ENCODE measurements at regions not wholly inside any gene's neighbourhood (a gene's known extent, or its start where the extent isn't known, plus 50 kb on each side); places are given as distances from the start of the nearest gene placed in this dataset.

DNA sequence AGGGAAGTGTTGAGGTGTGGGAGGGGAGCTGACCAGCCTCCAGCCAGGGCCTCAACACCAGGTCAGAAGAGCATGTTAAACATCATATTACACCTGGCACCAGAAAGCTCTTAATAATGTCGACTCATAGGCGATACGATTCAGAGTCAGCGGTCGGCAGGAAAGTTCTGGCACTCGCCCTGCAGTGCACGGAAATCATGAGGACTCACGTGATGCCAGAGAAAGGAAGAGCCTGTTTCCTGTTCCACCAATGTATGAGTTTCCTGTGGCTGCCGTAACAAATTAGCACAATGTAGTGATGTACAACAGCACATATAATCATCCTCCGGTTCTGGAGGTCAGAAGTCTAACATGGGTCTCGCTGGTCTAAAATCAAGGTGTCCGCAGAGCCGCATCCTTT is 198.8 kb downstream of the BARX2 start:
- Mint-ChIP-seq H3K4me1 (no peaks in the 10 kb centered on the region), H3K27ac (no peak overlapping the region), H3K27me3 (no peaks in the 10 kb centered on the region), H3K36me3 (ENCODE audit: low read depth) (no peaks in the 10 kb centered on the region), H3K9me3 (peaks cover 12% of the 10 kb centered on the region), H3K4me3 (no peak overlapping the region)
- no peak for DNase-seq
- ATAC-seq = no peak

DNA sequence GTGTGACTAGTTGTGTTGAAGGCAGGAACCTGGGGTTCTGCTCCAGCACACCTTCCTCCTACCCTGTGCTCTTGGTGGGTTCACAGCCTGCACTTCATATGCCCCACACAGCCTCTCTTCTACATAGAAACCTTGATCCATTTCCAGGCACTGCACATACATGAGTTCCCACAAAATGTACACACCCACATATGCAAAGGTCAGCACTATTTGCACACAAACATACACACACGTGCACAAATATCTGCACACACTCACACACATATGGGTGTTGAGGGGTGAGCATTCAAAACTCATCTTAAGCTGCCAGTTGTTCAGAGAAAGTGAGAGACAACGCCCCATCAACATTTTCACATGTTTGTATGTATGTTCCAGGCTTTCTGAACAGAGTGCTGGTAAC is 201.0 kb downstream of the BARX2 start:
- Mint-ChIP-seq H3K27me3 (no peaks in the 10 kb centered on the region), H3K4me1 (no peaks in the 10 kb centered on the region), H3K27ac (no peak overlapping the region), H3K36me3 (ENCODE audit: low read depth) (no peaks in the 10 kb centered on the region), H3K9me3 (peaks cover 12% of the 10 kb centered on the region), H3K4me3 (no peak overlapping the region)
- DNase-seq (no peak), ATAC-seq (no peak)

DNA sequence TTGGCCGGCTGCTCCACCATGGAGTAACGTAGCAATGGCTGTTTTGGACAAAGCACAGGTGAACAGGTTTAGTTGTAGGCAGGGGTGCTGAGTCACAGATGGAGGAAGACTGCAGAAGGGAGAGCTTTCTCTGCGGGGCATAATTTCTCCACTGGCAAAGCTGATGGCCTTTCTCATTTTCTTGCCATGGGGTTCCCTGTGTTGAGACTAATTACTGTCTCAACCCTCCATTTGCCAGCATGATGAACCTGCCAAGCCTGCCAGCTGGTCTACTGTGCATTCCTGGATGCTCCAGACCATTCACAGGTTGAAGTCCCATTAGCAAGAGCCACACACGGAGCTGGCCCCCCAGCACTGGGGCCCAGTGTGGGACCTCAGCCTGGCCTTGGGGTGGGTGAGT is 202.4 kb downstream of the BARX2 start:
- Mint-ChIP-seq H3K9me3 (peaks cover 12% of the 10 kb centered on the region), H3K4me3 (no peak overlapping the region), H3K36me3 (ENCODE audit: low read depth) (no peaks in the 10 kb centered on the region), H3K27ac (no peak overlapping the region), H3K4me1 (no peaks in the 10 kb centered on the region), H3K27me3 (no peaks in the 10 kb centered on the region)
- ATAC-seq (no peak), DNase-seq (no peak)

- no peaks in the 10 kb centered on the region for H3K36me3 Mint-ChIP-seq (ENCODE audit: low read depth)
- H3K4me3 Mint-ChIP-seq = no peak overlapping the region
- H3K9me3 Mint-ChIP-seq = peaks cover 5% of the 10 kb centered on the region
- DNase-seq (no peak), ATAC-seq (peak; percentile 60)
- H3K27ac Mint-ChIP-seq = no peak overlapping the region
- no peaks in the 10 kb centered on the region for H3K27me3 Mint-ChIP-seq
- no peaks in the 10 kb centered on the region for H3K4me1 Mint-ChIP-seq
These were observed 204.6 kb downstream of the BARX2 start for GRCh38 chr11:129580278-129580677.

GRCh38 chr11:129584316-129584715 is 208.7 kb downstream of the BARX2 start:
- ATAC-seq = no peak
- H3K36me3 Mint-ChIP-seq (ENCODE audit: low read depth) = no peaks in the 10 kb centered on the region
- H3K9me3 Mint-ChIP-seq = no peaks in the 10 kb centered on the region
- H3K27me3 Mint-ChIP-seq = peaks cover 3% of the 10 kb centered on the region
- H3K4me3 Mint-ChIP-seq = no peak overlapping the region
- no peaks in the 10 kb centered on the region for H3K4me1 Mint-ChIP-seq
- no peak overlapping the region for H3K27ac Mint-ChIP-seq
- no peak for DNase-seq

- Mint-ChIP-seq H3K4me1 (no peaks in the 10 kb centered on the region), H3K27me3 (peaks cover 4% of the 10 kb centered on the region), H3K27ac (no peak overlapping the region), H3K36me3 (ENCODE audit: low read depth) (no peaks in the 10 kb centered on the region), H3K9me3 (no peaks in the 10 kb centered on the region), H3K4me3 (no peak overlapping the region)
- ATAC-seq = no peak
- no peak for DNase-seq
These were observed 213.7 kb downstream of the BARX2 start for GRCh38 chr11:129589190-129589860.

DNA sequence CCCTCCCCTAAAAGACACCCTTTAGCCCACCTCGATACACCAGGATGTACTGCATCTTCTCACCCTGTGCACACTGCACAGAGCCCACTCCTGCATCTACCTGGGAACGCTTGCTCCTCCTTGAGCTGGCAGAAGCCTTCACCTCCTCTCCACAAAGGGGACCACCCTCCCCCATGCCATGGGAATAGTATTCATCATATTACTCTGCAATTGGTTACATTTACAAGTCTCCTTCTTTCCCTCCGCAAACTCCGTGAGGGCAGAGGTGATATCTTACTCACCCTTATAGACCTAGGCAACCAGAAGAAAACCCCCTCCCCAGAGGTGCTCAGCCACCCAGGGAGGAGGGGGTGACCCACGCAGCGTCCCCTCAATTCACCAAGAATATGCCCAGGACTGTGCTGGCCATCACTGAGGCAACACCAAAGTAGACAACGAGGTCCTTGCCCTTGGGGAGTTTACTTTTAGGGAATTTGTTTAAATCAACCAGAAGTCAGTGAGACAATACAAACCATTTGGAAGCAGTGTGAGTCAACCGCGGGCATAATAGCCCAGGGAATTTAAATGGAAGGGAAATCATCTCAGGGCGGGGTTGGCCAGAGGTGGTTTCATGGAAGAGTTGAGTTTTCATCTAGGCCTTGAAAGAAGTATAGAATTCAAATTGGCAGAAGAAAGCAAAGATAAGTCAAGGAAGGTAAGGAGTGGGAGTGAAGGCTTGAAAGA is 214.5 kb downstream of the BARX2 start:
- H3K9me3 Mint-ChIP-seq = no peaks in the 10 kb centered on the region
- DNase-seq (no peak), ATAC-seq (no peak)
- H3K27me3 Mint-ChIP-seq = peaks cover 4% of the 10 kb centered on the region
- no peak overlapping the region for H3K27ac Mint-ChIP-seq
- no peak overlapping the region for H3K4me3 Mint-ChIP-seq
- H3K4me1 Mint-ChIP-seq = no peaks in the 10 kb centered on the region
- no peaks in the 10 kb centered on the region for H3K36me3 Mint-ChIP-seq (ENCODE audit: low read depth)

DNA sequence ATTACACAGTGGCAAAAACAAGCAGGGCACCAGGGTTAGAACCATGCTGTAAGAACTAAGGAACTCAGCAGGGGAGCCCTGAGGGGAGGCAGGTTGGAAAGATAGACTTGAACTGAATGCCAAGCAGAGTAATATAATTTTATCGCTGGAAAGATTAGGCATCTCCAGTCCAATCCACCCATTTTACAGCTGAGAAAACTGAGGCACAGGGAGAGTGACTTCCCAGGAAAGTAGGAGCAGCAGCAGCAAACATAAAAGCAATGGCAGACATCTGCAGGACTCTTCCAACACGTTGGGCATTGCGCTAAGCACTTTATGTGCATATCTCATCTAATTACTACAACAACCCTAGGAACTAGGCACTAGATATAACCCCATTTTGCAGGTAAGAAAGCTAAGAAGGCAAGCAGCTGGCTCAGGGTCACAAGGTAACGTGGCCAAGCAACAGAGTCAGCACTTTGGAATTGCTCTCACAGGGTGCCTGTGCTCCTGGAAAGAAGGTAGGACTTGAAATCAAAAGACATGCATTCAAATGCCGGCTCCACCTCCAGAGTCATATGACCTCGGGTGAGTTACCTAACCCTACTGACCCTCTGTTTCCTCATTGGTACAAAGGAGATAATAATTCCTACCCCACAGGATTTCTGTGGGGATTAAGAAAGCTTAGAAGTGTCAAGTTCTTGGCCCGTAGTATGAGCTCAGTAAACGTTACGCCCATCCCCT is 215.3 kb downstream of the BARX2 start:
- Mint-ChIP-seq H3K36me3 (ENCODE audit: low read depth) (no peaks in the 10 kb centered on the region), H3K27ac (no peak overlapping the region), H3K27me3 (peaks cover 4% of the 10 kb centered on the region), H3K9me3 (no peaks in the 10 kb centered on the region), H3K4me1 (no peaks in the 10 kb centered on the region), H3K4me3 (no peak overlapping the region)
- DNase-seq (no peak), ATAC-seq (no peak)

DNA sequence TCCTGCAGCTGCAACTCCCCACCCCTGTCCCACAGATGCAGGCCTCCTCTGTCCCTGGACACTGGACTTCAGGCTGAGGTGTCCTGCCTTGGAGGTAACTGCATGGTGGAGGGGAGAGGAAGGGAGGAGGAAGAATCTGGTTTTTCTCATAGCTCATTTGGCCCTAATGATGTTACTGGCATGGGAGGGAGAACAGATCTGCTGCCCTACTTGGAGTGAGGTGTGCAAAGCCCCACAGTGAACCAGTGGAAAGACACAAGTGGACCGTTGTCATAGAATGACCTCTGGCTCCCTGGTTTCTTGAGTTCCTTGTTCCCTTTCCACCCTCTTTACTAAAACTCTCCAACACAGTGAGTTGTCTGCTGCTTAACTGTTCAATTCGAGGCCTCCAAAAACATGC is 215.9 kb downstream of the BARX2 start:
- Mint-ChIP-seq H3K4me1 (no peaks in the 10 kb centered on the region), H3K27me3 (peaks cover 4% of the 10 kb centered on the region), H3K9me3 (peaks cover 5% of the 10 kb centered on the region), H3K4me3 (no peak overlapping the region), H3K27ac (no peak overlapping the region), H3K36me3 (ENCODE audit: low read depth) (no peaks in the 10 kb centered on the region)
- ATAC-seq (no peak), DNase-seq (no peak)

GRCh38 chr11:129592191-129592590 is 216.5 kb downstream of the BARX2 start:
- H3K36me3 Mint-ChIP-seq (ENCODE audit: low read depth) = no peaks in the 10 kb centered on the region
- ATAC-seq (no peak), DNase-seq (no peak)
- peaks cover 7% of the 10 kb centered on the region for H3K9me3 Mint-ChIP-seq
- H3K27me3 Mint-ChIP-seq = peaks cover 2% of the 10 kb centered on the region
- H3K4me1 Mint-ChIP-seq = no peaks in the 10 kb centered on the region
- no peak overlapping the region for H3K27ac Mint-ChIP-seq
- H3K4me3 Mint-ChIP-seq = no peak overlapping the region

- Mint-ChIP-seq H3K27ac (no peak overlapping the region), H3K36me3 (ENCODE audit: low read depth) (no peaks in the 10 kb centered on the region), H3K4me3 (no peak overlapping the region), H3K27me3 (peaks cover 2% of the 10 kb centered on the region), H3K9me3 (peaks cover 7% of the 10 kb centered on the region), H3K4me1 (no peaks in the 10 kb centered on the region)
- ATAC-seq (no peak), DNase-seq (no peak)
These were observed 217.4 kb downstream of the BARX2 start for GRCh38 chr11:129593098-129593497.

- Mint-ChIP-seq H3K27me3 (peaks cover 2% of the 10 kb centered on the region), H3K27ac (no peak overlapping the region), H3K4me3 (no peak overlapping the region), H3K36me3 (ENCODE audit: low read depth) (no peaks in the 10 kb centered on the region), H3K4me1 (no peaks in the 10 kb centered on the region), H3K9me3 (peaks cover 10% of the 10 kb centered on the region)
- ATAC-seq (no peak), DNase-seq (no peak)
These were observed 219.7 kb downstream of the BARX2 start for GRCh38 chr11:129595038-129595962.

GRCh38 chr11:129596351-129596750 is 219.3 kb upstream of the TMEM45B start:
- no peak overlapping the region for H3K4me3 Mint-ChIP-seq
- DNase-seq = no peak
- H3K4me1 Mint-ChIP-seq = no peaks in the 10 kb centered on the region
- no peak overlapping the region for H3K27ac Mint-ChIP-seq
- peaks cover 2% of the 10 kb centered on the region for H3K27me3 Mint-ChIP-seq
- peaks cover 10% of the 10 kb centered on the region for H3K9me3 Mint-ChIP-seq
- no peaks in the 10 kb centered on the region for H3K36me3 Mint-ChIP-seq (ENCODE audit: low read depth)
- no peak for ATAC-seq

GRCh38 chr11:129598378-129598777 is 217.3 kb upstream of the TMEM45B start:
- Mint-ChIP-seq H3K27me3 (no peaks in the 10 kb centered on the region), H3K36me3 (ENCODE audit: low read depth) (no peaks in the 10 kb centered on the region), H3K9me3 (peaks cover 13% of the 10 kb centered on the region), H3K27ac (no peak overlapping the region), H3K4me1 (no peaks in the 10 kb centered on the region), H3K4me3 (no peak overlapping the region)
- no peak for DNase-seq
- no peak for ATAC-seq
